Activated effector memory CD4-positive, alpha-beta T cell treated with anti-CD3 and anti-CD28 coated beads, Interleukin-2, amount 50 U/mL, for 16 hours (primary cell): ENCODE measurements at regions not wholly inside any gene's neighbourhood (a gene's known extent, or its start where the extent isn't known, plus 50 kb on each side); places are given as distances from the start of the nearest gene placed in this dataset.
"Not testable (repeated sequence)": the region's sequence is repeated elsewhere in the genome, so short reads cannot be mapped to it uniquely, and the experiment has no call there.

Experiments used
- DNase-seq: peaks from one replicate; pipeline ENCODE4 v3.0.0-alpha.2; 2020

DNA sequence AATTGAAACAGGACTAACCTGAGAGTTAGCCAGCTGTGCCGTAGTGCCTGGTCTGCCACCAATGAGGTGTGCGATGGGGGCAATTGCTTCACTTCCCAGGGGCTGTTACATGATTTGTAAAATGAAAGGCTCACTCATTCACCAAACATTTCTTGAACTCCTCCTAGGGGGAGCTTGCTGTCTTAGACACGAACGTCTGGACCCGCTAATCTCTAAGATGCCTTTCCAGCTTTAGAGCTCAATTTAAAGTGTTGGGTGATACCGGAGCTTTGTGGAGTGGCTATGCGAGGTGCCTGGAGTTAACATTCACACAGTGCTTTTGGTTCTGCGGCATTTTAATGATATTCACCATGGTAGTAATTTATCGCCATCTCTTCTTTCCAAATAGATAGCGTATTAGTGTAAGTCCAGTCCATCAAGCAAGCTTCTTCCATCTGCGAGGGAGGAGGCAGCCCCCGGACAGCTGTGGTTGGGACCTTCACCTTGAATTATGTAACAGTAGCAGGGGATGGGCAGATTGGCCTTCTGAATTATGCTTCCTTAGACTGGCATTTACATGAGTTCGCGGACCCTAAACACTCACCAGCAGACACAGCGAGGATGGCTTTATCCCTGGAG lies 179.9 kb downstream of the ADSS2 start:
- no peak for DNase-seq

DNA sequence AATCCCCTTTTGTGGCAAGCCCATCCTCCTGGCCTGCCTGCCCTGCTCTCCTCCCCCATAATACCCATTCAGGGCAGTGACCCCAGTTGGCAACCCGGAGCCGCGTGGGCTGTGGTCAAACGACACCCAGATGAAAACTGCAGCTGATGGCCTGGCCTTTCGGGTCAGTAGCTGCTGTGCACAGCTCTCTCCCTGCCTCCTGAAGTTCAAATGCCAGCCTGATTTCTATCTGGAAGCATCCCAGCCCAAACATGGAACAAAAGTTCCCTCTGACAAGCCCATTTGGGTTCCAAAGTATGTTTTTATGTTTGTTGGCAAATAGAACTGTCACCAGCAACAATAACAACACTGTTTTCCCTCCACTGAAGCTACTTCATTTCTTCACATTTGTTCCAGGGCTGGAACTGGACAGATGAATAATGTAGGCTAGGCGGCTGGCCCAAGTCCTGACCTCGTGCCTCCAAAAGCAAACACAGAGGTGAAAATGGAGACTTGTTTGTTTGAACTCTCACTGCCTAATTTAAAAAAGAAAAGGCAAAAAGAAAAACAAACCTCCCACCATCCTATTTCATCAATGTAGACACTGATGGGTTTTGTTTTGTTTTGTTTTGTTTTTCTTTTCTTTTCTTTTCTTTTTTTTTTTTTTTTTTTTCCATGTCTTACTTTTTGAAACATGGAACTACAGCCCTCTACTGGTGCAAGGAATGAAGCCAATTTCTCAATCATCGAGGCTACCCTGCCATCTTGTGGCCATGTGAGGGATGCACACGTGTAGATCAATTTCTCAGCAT lies 179.0 kb downstream of the ADSS2 start:
- peak; percentile 87 for DNase-seq

- no peak for DNase-seq
Measured at GRCh38 chr1:244273262-244273844, 178.4 kb downstream of the ADSS2 start.

GRCh38 chr1:244273845-244274619 lies 177.7 kb downstream of the ADSS2 start:
- no peak for DNase-seq

DNA sequence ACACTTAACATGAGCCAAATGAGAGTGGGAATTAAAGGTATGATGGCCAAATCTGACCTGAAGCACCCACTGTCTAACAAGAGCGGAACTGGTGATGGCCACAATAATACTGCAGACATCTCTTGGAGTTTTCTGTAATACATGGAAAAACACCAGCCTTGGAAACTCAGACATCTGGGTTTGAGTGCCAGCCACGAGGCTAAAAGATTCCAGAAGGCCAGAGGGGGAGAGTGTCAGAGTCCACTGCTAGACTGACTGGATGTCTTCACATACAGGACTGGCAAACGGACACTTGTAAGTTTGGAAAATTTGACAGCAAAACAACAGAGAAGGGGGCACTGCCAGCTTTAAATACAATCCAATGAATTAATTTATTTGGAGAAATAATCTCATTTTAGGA lies 175.1 kb downstream of the ADSS2 start:
- no peak for DNase-seq

DNA sequence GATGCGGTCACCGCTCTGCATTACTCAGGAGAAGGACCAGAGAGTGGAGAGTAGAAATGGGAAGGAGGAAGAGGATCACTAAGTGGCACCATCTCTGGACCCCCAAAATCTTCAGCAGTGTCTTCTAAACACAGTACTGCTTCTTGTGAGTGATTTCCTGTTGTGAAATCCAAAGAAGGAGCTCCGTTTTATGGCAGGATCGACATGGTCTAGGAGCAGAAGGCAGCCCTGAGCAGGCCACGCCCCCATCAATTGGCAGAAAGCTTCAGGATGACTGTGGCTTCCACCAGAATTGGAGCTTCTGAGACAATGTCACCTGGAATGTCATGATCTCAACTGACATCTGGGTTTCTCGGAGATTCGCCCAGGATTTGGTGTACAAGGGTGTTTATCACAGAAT lies 171.5 kb downstream of the ADSS2 start:
- DNase-seq, result no peak

- no peak for DNase-seq
Measured at GRCh38 chr1:244280859-244281258, 170.8 kb downstream of the ADSS2 start.

- DNase-seq, result no peak
Measured at GRCh38 chr1:244283772-244284171, 167.9 kb downstream of the ADSS2 start.

DNA sequence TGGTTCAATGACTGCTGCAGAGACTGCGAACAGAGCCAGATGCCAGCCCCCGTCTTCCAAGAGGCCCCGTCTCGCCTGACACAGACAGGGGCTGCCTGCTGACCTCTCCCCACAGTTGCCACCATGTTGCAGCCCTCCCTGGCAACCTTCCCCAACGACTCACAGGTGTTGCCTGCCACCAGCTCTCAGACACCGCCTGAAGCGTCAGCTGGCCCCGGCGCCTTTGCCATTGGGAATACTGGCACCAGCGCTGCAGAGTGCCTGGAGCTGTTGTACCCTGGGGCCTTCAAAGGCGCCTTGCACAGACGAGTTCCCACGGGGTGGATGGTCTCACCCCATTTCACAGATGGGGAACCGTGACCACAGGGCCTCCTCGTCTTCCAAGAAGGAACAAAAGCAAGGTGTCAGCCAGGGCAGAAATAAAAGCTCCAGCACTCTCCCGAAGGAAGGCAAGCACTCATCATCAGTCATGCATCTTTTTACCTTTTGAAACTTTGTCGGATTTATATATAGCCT lies 167.0 kb downstream of the ADSS2 start:
- no peak for DNase-seq

GRCh38 chr1:244286341-244286740 lies 165.4 kb downstream of the ADSS2 start:
- DNase-seq, result no peak

DNA sequence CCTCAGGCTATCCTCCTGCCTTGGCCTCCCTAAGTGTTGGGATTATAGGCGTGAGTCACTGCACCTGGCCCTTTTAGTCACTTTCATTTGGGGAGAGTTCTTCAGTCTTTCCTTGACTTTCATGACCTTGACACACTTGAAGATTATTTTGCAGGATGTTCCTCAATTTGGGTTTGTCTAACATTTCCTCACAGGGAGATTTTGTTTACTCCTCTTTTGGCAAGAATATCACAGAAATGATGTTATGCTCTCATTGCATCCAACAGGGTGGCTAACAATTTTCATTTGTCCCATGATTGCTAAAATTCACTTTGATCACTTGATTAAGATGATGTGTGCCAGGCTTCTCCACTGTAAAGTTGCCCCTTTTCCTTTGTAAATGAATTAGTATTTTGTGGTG lies 164.0 kb downstream of the ADSS2 start:
- no peak for DNase-seq

DNA sequence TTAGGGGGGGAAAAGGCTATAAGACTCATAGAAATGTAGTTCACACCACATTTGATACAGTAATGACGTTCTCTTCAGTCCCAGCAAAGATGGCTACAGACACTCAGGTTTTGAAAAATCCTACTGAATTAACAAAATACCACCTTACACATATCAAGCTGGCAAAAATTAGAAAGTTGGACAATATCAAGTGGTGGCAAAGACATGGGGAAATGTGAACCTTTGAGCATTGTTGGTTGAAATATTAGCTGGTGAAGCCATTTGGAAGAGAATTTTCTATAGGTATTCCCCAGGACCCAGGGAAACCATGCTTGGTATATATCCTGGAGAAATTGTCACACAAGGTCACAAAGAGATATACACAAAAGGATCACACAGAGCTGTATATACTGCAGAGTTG lies 163.0 kb downstream of the ADSS2 start:
- DNase-seq, result no peak

GRCh38 chr1:244289991-244290785 lies 161.5 kb downstream of the ADSS2 start:
- DNase-seq, result no peak

- DNase-seq, result no peak
Measured at GRCh38 chr1:244291236-244292201, 160.2 kb downstream of the ADSS2 start.

DNA sequence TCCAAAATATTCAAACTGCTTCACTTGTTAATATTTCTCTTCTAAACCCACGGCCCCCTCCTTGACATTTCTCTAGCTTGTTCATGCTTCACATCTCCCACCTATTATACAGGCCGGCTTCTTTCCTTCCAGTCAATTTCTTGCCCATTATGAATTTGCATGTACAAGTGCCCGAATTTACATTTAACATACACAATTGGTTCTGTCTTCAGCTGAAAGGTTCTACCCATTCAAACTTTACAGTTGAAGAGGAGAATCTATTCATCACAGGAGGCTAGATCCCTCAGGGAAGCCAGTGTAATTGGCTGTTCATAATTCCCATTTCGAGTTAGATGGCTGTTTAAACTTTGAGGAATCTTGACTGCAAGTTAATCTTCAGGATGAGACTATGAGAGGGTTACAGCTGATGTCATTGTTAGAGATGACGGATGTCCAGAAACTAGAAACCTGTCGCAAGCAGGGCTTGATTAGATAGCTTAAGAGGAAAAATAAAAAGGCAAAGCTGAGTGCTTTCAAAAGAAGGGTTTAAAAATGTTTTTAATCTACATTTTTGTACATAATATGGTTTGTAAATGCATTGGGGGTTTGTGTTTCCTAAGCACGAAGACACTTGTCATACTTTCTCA lies 157.0 kb downstream of the ADSS2 start:
- no peak for DNase-seq

- no peak for DNase-seq
Measured at GRCh38 chr1:244296003-244296402, 155.7 kb downstream of the ADSS2 start.

GRCh38 chr1:244296447-244296846 lies 155.3 kb downstream of the ADSS2 start:
- DNase-seq, result no peak

DNA sequence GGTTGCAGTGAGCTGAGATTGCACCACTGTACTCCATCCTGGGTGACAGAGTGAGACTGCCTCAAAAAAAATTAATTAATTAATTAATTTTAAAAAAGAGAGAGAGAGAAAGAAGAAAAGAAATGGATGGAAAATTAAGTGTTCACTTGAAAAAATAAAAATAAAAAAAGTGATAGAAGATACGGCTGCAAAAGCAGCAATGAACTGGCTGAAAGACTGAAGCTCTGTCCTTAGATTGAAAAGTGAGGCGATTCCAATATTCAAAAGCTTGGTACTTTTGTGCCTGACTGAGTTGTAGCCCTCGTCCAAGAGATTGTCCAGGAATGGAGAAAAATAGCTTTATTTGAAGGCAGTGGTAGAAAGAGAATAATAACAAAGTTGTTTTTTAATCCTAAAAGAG lies 154.6 kb downstream of the ADSS2 start:
- no peak for DNase-seq

DNA sequence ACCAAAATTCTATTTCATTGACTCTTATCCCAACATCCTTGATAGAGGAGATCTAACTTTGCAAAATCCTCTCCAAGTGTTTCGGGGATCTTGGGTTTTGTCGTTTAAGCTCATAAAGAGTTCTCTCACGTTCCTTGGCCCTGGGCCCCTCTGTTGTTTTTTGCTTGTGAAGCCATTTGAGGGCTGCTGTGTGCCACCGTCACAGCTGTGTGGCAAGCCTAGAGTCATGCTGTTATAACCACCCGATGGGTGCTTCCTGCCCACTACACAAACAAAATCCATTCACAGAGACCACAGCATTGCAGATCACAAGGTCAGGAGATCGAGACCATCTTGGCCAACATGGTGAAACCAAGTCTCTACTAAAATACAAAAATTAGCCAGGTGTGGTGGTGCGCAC lies 154.1 kb downstream of the ADSS2 start:
- DNase-seq, result no peak

GRCh38 chr1:244300029-244300375 lies 151.7 kb downstream of the ADSS2 start:
- DNase-seq, result not testable (repeated sequence)

DNA sequence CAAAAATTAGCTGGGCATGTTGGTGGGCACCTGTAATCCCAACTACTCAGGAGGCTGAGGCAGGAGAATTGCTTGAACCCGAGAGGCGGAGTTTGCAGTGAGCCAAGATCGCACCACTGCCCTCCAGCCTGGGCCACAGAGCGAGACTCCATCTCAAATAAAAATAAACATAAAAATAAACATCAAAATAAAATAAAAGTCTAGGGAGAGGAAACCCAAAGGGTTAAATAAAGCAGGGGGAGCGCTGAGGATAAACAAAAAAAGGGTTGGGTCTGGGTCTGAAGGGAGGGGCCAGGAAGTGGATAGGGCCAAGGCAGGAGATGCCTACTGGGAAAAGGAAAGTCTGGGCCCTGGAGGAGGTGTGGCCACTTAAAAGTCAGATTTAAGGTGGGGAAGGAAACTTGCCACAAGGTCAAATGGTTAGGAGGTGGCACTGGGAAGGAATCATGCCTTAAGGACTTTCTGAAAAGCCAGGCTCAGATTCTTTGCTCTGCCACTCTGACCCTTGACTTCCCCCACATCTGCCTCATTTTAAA lies 150.0 kb downstream of the ADSS2 start:
- no peak for DNase-seq
